H1 (cell line): ENCODE measurements at regions not wholly inside any gene's neighbourhood (a gene's known extent, or its start where the extent isn't known, plus 50 kb on each side); places are given as distances from the start of the nearest gene placed in this dataset.

Experiments used
- CTCF ChIA-PET: fragments of 300-600 bp; sonication (Branson Sonifier 250); formaldehyde crosslinking; loops from one replicate; lab custom pipeline; 2021; ENCODE audit not compliant: partially characterized antibody; lab: Charles Lee
- POLR2A ChIA-PET: fragments of 300-600 bp; sonication (Branson Sonifier 250); formaldehyde crosslinking; loops from one replicate; lab custom pipeline; 2021; ENCODE audit warnings: inconsistent platforms; ENCODE audit not compliant: partially characterized antibody; lab: Charles Lee
- DNase-seq, 2 experiments: peaks; one replicate each; pipeline versions ENCODE4 v3.0.0 to v3.0.0-alpha.2; 2010 to 2022; ENCODE audit warnings: low spot score in 2 of 2, low read depth in 1 of 2, mixed read lengths in 1 of 2
- FAIRE-seq: peaks from 2 replicates; lab custom pipeline; 2011; peaks lifted over from hg19 to GRCh38; lab: Jason Lieb, UNC
- H2AFZ ChIP-seq: 2 replicates; pipeline ENCODE4 v1.8.1; 2012; ENCODE audit warnings: low read length, inconsistent platforms
- H2AK5ac ChIP-seq: 2 replicates; pipeline ENCODE4 v1.6.1; 2013; ENCODE audit warnings: low read depth, low read length
- H2BK120ac ChIP-seq: replicated peaks from 2 replicates; pipeline ENCODE3; 2013; ENCODE audit warnings: low read depth, low read length, inconsistent platforms
- H2BK12ac ChIP-seq: 2 replicates; pipeline ENCODE4 v1.6.1; 2013; ENCODE audit warnings: low read depth, low read length
- H2BK15ac ChIP-seq: 2 replicates; pipeline ENCODE4 v1.6.1; 2013; ENCODE audit warnings: low read length
- H2BK20ac ChIP-seq: 2 replicates; pipeline ENCODE4 v1.6.1; 2013; ENCODE audit warnings: low read length
- H2BK5ac ChIP-seq: 2 replicates; pipeline ENCODE4 v1.6.1; 2013; ENCODE audit warnings: low read depth, low read length
- H3K14ac ChIP-seq: 2 replicates; pipeline ENCODE4 v1.6.1; 2013; ENCODE audit warnings: inconsistent platforms; ENCODE audit not compliant: insufficient read length
- H3K18ac ChIP-seq: 2 replicates; pipeline ENCODE4 v1.6.1; 2013; ENCODE audit warnings: low read length; ENCODE audit errors: extremely low read depth
- H3K23ac ChIP-seq: 2 replicates; pipeline ENCODE4 v1.6.1; 2013; ENCODE audit warnings: inconsistent platforms; ENCODE audit not compliant: insufficient read length
- H3K23me2 ChIP-seq: 2 replicates; pipeline ENCODE4 v1.6.1; 2013; ENCODE audit warnings: low read depth, low read length
- H3K27ac ChIP-seq: 2 replicates; pipeline ENCODE4 v1.6.1; 2011; ENCODE audit warnings: low read depth, low read length, inconsistent platforms
- H3K27me3 ChIP-seq, 4 experiments: replicated peaks in 1 of 4; 1 replicate in 1 of 4; 2 replicates in 3 of 4; pipeline versions ENCODE4 v1.6.1 to v1.8.1; 2011 to 2013; ENCODE audit warnings: low read length in 3 of 4, mild to moderate bottlenecking in 3 of 4, inconsistent platforms in 2 of 4, mixed read lengths in 2 of 4, moderate library complexity in 1 of 4; ENCODE audit not compliant: control insufficient read depth in 3 of 4, insufficient read depth in 3 of 4; ENCODE audit errors: extremely low read depth in 1 of 4
- H3K36me3 ChIP-seq, 4 experiments: 2 replicates each; pipeline versions ENCODE4 v1.6.1 to v1.8.1; 2011 to 2013; ENCODE audit warnings: mild to moderate bottlenecking in 4 of 4, low read length in 3 of 4, moderate library complexity in 2 of 4, control low read depth in 1 of 4, inconsistent platforms in 1 of 4; ENCODE audit not compliant: insufficient read depth in 4 of 4, control insufficient read depth in 2 of 4
- H3K4ac ChIP-seq: replicated peaks from 2 replicates; pipeline ENCODE3; 2013; ENCODE audit warnings: low read length, low read depth, mixed read lengths, inconsistent platforms; ENCODE audit not compliant: insufficient read length
- H3K4me1 ChIP-seq, 4 experiments: replicated peaks in 1 of 4; 1 replicate in 1 of 4; 2 replicates in 3 of 4; pipeline versions ENCODE4 v1.6.1 to v1.8.1; 2011 to 2013; ENCODE audit warnings: low read length in 3 of 4, inconsistent platforms in 2 of 4, mixed read lengths in 1 of 4; ENCODE audit not compliant: insufficient read depth in 4 of 4, control insufficient read depth in 3 of 4
- H3K4me2 ChIP-seq, 2 experiments: 2 replicates each; pipeline versions ENCODE4 v1.6.1 to v1.8.1; 2011 to 2013; ENCODE audit warnings: low read depth in 2 of 2, low read length in 2 of 2, control low read depth in 1 of 2, inconsistent platforms in 1 of 2, mild to moderate bottlenecking in 1 of 2; ENCODE audit not compliant: insufficient read depth in 1 of 2
- H3K4me3 ChIP-seq, 4 experiments: fragments of 200-600, 300-600 bp in 1 of 4; sonication (generic), shearing (Covaris generic), sonication (Bioruptor Twin) in 1 of 4; 2 replicates each; pipeline versions ENCODE4 v1.5.1 to v1.8.1; 2011 to 2016; ENCODE audit warnings: low read length in 4 of 4, low read depth in 3 of 4, control low read depth in 2 of 4, inconsistent platforms in 2 of 4, mild to moderate bottlenecking in 2 of 4, mixed read lengths in 1 of 4, moderate library complexity in 1 of 4; ENCODE audit not compliant: insufficient read depth in 2 of 4; ENCODE audit errors: extremely low read depth in 1 of 4
- H3K56ac ChIP-seq: replicated peaks from 2 replicates; pipeline ENCODE3; 2013; ENCODE audit warnings: low read depth, mild to moderate bottlenecking, mixed read lengths, low read length, inconsistent platforms; ENCODE audit not compliant: insufficient read length
- H3K79me1 ChIP-seq: 2 replicates; pipeline ENCODE4 v1.6.1; 2013; ENCODE audit warnings: low read depth, low read length, control low read depth
- H3K79me2 ChIP-seq, 2 experiments: 2 replicates each; pipeline versions ENCODE4 v1.6.1 to v1.8.1; 2012 to 2013; ENCODE audit warnings: low read length in 2 of 2, mild to moderate bottlenecking in 2 of 2, inconsistent platforms in 1 of 2; ENCODE audit not compliant: insufficient read depth in 2 of 2, control insufficient read depth in 1 of 2
- H3K9ac ChIP-seq, 4 experiments: replicated peaks in 1 of 4; 1 replicate in 1 of 4; 2 replicates in 3 of 4; pipeline versions ENCODE4 v1.6.1 to v1.8.1; 2011 to 2013; ENCODE audit warnings: low read depth in 3 of 4, low read length in 3 of 4, control low read depth in 2 of 4, mild to moderate bottlenecking in 2 of 4, moderate library complexity in 2 of 4, inconsistent platforms in 1 of 4; ENCODE audit errors: extremely low read depth in 1 of 4
- H3K9me3 ChIP-seq, 2 experiments: 2 replicates each; pipeline versions ENCODE4 v1.6.1 to v1.8.1; 2012 to 2013; ENCODE audit warnings: mild to moderate bottlenecking in 2 of 2, moderate library complexity in 2 of 2, control low read depth in 1 of 2, inconsistent platforms in 1 of 2, low read depth in 1 of 2, low read length in 1 of 2, mixed read lengths in 1 of 2; ENCODE audit not compliant: insufficient read depth in 2 of 2
- H4K20me1 ChIP-seq, 2 experiments: replicated peaks in 1 of 2; 2 replicates each; pipeline versions ENCODE3 to v1.8.1; 2011 to 2013; ENCODE audit warnings: inconsistent platforms in 2 of 2, low read length in 2 of 2, mild to moderate bottlenecking in 1 of 2; ENCODE audit not compliant: insufficient read depth in 2 of 2, control insufficient read depth in 1 of 2
- H4K5ac ChIP-seq: 2 replicates; pipeline ENCODE4 v1.6.1; 2013; ENCODE audit warnings: low read length, low read depth, mixed read lengths, inconsistent platforms; ENCODE audit not compliant: insufficient read length
- H4K8ac ChIP-seq: 2 replicates; pipeline ENCODE4 v1.8.0; 2013; ENCODE audit warnings: mild to moderate bottlenecking, moderate library complexity, low read length, inconsistent platforms; ENCODE audit not compliant: insufficient read depth; ENCODE audit errors: extremely low read depth
- H4K91ac ChIP-seq: replicated peaks from 2 replicates; pipeline ENCODE3; 2013; ENCODE audit warnings: low read length, mixed read lengths, inconsistent platforms; ENCODE audit not compliant: insufficient read length
- WGBS, 2 experiments: shearing (Covaris generic) in 1 of 2; methylation state at CpG; one replicate each; pipeline versions ENCODE4 v1.1.6 to v1.1.7; 2013 to 2015; ENCODE audit warnings: low lambda C conversion rate in 2 of 2, mixed read lengths in 2 of 2, inconsistent platforms in 1 of 2, low coverage in 1 of 2, missing lambda C conversion rate in 1 of 2; ENCODE audit not compliant: insufficient replicate concordance in 2 of 2, insufficient coverage in 1 of 2, insufficient read length in 1 of 2; ENCODE audit errors: extremely low coverage in 1 of 2, missing lambda C conversion rate in 1 of 2; 5-methylcytosine and 5-hydroxymethylcytosine counted together
- TF ChIP-seq, protein P1 (sequence below): IDR thresholded peaks from 2 replicates; pipeline ENCODE4 v1.6.1; 2012; ENCODE audit warnings: inconsistent platforms

DNA sequence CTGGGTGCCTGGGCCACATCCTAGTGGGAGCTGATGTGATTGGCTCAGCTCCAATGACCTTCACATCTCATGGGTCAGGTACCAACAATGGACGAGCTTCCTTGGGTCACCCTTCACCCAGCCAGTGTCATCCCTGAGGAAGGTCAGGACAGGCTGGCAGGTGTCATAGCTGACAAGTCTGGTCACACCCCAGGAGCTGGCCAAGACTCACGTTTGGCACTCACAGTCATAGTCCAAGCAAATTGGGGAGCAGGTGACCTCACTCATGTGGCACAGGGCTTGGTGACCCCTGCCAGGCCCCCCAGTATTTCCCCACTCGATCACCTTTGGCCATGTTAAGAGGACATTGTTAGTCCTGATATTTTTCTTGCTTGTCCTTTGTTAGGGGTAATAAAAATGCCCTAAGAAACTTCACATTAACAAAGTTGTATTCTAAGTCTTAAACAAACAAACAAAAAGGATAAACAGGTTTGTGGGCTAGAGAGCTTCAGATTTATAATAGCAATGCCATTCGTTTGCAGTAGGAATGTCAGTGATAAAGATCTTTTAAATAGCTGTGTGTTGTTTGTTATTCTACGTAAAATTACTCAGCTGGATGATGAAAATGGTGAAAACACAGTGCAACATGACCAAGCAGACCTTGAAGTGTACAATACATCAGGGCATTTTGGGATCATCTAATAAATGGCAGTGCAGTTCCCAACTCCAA is 79.5 kb upstream of the POMGNT2 start:
- H3K18ac ChIP-seq = no peak overlapping the region
- no peak overlapping the region; the same call in 1 of the 2 replicates for H2BK20ac ChIP-seq
- H2AK5ac ChIP-seq = no peak overlapping the region
- no peak overlapping the region for H3K14ac ChIP-seq
- H3K27me3 ChIP-seq = peaks cover 0 to 1% (median 0%) of the 10 kb centered on the region in 4 experiments; a peak in 1 of 7 replicates
- H4K20me1 ChIP-seq = no peaks in the 10 kb centered on the region
- FAIRE-seq (no peak), DNase-seq (no peak)
- no peaks in the 10 kb centered on the region; a peak in 1 of 7 replicates for H3K4me1 ChIP-seq
- H3K4me2 ChIP-seq = no peak overlapping the region
- H3K79me1 ChIP-seq = no peaks in the 10 kb centered on the region
- H3K56ac ChIP-seq = no peak overlapping the region
- no peak overlapping the region for H2AFZ ChIP-seq
- no peaks in the 10 kb centered on the region for H3K79me2 ChIP-seq
- H3K36me3 ChIP-seq = no peaks in the 10 kb centered on the region
- no peak overlapping the region for H3K27ac ChIP-seq
- no peak overlapping the region for H2BK120ac ChIP-seq
- no peak overlapping the region for H3K9ac ChIP-seq
- H3K23me2 ChIP-seq = no peaks in the 10 kb centered on the region
- H2BK12ac ChIP-seq = no peak overlapping the region
- no peak overlapping the region for H4K5ac ChIP-seq
- no peak overlapping the region for H3K4me3 ChIP-seq
- no peak overlapping the region for H3K4ac ChIP-seq
- no peak overlapping the region for H4K91ac ChIP-seq
- CTCF ChIA-PET = interaction anchor here (0.9 to 1.7 kb wide), 3 partner anchors 10 to 295 kb away, joined by 3 to 6 read pairs (median 5); no protein-coding TSS in a partner anchor
- H3K23ac ChIP-seq = no peak overlapping the region
- H2BK5ac ChIP-seq = no peak overlapping the region
- no peak overlapping the region; the same call in 1 of the 2 replicates for H4K8ac ChIP-seq
- 87% methylated on average over 5 of the region's 5 CpGs; no CpG with 5 or more reads in 1 of the 2 experiments for WGBS, 2 experiments
- TF ChIP-seq, protein P1, sequence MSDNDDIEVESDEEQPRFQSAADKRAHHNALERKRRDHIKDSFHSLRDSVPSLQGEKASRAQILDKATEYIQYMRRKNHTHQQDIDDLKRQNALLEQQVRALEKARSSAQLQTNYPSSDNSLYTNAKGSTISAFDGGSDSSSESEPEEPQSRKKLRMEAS = no peak
- POLR2A ChIA-PET = no interaction called here
- H2BK15ac ChIP-seq = no peak overlapping the region
- no peaks in the 10 kb centered on the region for H3K9me3 ChIP-seq
